Erythroblast (primary cell): ENCODE measurements at regions not wholly inside any gene's neighbourhood (a gene's known extent, or its start where the extent isn't known, plus 50 kb on each side); places are given as distances from the start of the nearest gene placed in this dataset.

Source experiments
- DNase-seq, 2 experiments: peaks; one replicate each; lab custom pipeline; 2025; lab: John Stamatoyannopoulos, UW
- GATA1 ChIP-seq: IDR thresholded peaks from 2 replicates; pipeline ENCODE4 v1.6.1; 2011; ENCODE audit warnings: low read depth, mild to moderate bottlenecking, control low read depth, low read length, moderate library complexity
- POLR2A ChIP-seq: IDR thresholded peaks from 2 replicates; pipeline ENCODE4 v1.6.1; 2011; ENCODE audit warnings: mild to moderate bottlenecking, low read length

- no peak for DNase-seq
- TF ChIP-seq POLR2A (no peak), GATA1 (no peak)
Observed at GRCh38 chr17:77297693-77298666, 157.2 kb downstream of the SEC14L1 start.

GRCh38 chr17:77298811-77299210 lies 158.0 kb downstream of the SEC14L1 start:
- TF ChIP-seq GATA1 (no peak), POLR2A (no peak)
- DNase-seq = no peak

- DNase-seq = no peak
- no peak for TF ChIP-seq POLR2A
- TF ChIP-seq GATA1 = no peak
Observed at GRCh38 chr17:77299256-77300015, 158.7 kb downstream of the SEC14L1 start.

- no peak for TF ChIP-seq POLR2A
- TF ChIP-seq GATA1 = no peak
Observed at GRCh38 chr17:77300016-77300686, 159.4 kb downstream of the SEC14L1 start.

GRCh38 chr17:77301694-77302266 lies 161.0 kb downstream of the SEC14L1 start:
- DNase-seq = no peak
- TF ChIP-seq GATA1 (no peak), POLR2A (no peak)

More at GRCh38 chr17:77300016-77300686, 159.4 kb downstream of the SEC14L1 start:
- no peak for DNase-seq

GRCh38 chr17:77302682-77303081 lies 161.9 kb downstream of the SEC14L1 start:
- DNase-seq = no peak

GRCh38 chr17:77303620-77304019 lies 162.9 kb downstream of the SEC14L1 start:
- DNase-seq = no peak
- TF ChIP-seq GATA1 = no peak

More at GRCh38 chr17:77302682-77303081, 161.9 kb downstream of the SEC14L1 start:
- no peak for TF ChIP-seq POLR2A
- TF ChIP-seq GATA1 = no peak

- no peak for DNase-seq
- TF ChIP-seq GATA1 (no peak), POLR2A (no peak)
Observed at GRCh38 chr17:77304051-77304745, 163.4 kb downstream of the SEC14L1 start.

- DNase-seq = no peak
- TF ChIP-seq POLR2A (no peak), GATA1 (no peak)
Observed at GRCh38 chr17:77304746-77305473, 164.1 kb downstream of the SEC14L1 start.

GRCh38 chr17:77306048-77306789 lies 165.4 kb downstream of the SEC14L1 start:
- no peak for TF ChIP-seq POLR2A
- TF ChIP-seq GATA1 = no peak
- DNase-seq = no peak

- TF ChIP-seq POLR2A = no peak
- no peak for TF ChIP-seq GATA1
- no peak for DNase-seq
Observed at GRCh38 chr17:77306790-77307478, 166.2 kb downstream of the SEC14L1 start.
